ENCODE measurements at regions not wholly inside any gene's neighbourhood (a gene's known extent, or its start where the extent isn't known, plus 50 kb on each side); places are given as distances from the start of the nearest gene placed in this dataset.
A peak's percentile ranks its signal among the peaks of the same experiment; 100 is the strongest.
"Not testable (repeated sequence)": the region's sequence is repeated elsewhere in the genome, so short reads cannot be mapped to it uniquely, and the experiment has no call there.

GRCh38 chr12:46945591-46945990 lies 119.8 kb upstream of the SLC38A4 start:
- DNase-seq (ENCODE audit: low spot score) = no peak

DNA sequence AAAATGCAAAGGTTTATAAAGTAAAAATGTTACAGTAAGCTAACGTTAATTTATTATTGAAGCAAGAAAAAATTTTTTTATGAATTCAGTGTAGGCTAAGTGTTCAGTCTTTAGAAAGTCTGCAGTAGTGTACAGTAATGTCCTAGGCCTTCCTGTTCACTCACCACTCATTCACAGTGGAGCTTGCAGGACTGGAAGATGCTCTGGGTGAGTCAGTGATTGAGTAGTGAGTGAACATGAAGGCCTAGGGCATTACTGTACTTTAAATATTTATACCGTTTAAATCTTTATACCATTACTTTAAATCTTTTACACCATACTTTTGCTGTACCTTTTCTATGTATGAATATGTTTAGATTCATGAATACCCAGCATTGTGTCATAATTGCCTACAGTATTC lies 120.3 kb upstream of the SLC38A4 start:
- no peak for DNase-seq (ENCODE audit: low spot score)

GRCh38 chr12:46948936-46949545 lies 123.2 kb upstream of the SLC38A4 start:
- DNase-seq (ENCODE audit: low spot score) = peak; percentile 30

DNA sequence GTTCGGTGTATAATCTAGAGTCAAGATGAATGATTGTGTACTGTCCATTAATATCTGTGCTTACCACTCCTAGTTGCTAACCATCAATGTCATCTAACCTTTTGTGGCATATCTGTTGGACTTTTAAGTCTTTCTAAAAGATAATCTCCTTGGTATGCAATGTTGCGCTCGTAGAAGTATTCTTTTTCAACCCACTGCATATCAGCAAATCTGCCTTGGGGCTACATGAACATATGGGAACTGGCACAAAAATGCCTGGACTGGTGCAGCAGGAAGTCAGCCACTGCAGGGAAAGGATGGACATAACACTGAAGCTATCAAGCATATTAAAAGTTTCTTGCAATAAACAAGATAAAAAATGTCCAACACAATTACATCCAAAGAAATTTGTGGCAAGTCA lies 124.3 kb upstream of the SLC38A4 start:
- DNase-seq (ENCODE audit: low spot score) = no peak

DNA sequence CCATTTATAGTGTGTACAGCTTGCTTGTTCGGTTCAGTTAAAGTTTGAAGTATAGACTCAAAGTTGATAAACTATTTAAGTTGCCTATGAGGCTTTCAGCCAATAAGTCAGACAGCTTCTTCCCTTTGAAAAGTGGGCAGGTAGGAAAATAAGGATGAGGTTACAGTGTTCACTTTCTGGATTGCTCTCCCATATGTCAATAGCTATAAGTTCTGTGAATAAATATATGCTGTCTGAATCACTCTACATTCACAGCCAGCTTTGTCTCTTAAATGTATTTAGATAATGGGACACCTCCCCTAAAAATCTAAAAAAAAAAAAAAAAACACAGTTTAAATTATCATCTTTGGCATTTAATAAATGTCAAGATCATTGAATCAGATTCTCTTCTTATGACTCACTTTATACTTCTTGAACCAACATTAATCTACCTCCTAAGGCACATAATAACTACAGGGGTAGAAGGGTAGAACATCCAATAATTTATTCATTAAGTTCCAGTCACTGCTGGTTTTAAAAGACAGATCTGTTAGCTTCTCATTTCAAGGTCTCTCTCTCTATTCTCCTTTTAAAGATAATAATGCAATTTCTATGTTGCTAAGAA lies 126.4 kb upstream of the PCED1B start:
- DNase-seq (ENCODE audit: low spot score) = no peak

- peak; percentile 24 for DNase-seq (ENCODE audit: low spot score)
These were observed 122.9 kb upstream of the PCED1B start for GRCh38 chr12:46956451-46957035.

- DNase-seq (ENCODE audit: low spot score) = no peak
These were observed 121.4 kb upstream of the PCED1B start for GRCh38 chr12:46958053-46958452.

- no peak for DNase-seq (ENCODE audit: low spot score)
These were observed 120.7 kb upstream of the PCED1B start for GRCh38 chr12:46958599-46959290.

DNA sequence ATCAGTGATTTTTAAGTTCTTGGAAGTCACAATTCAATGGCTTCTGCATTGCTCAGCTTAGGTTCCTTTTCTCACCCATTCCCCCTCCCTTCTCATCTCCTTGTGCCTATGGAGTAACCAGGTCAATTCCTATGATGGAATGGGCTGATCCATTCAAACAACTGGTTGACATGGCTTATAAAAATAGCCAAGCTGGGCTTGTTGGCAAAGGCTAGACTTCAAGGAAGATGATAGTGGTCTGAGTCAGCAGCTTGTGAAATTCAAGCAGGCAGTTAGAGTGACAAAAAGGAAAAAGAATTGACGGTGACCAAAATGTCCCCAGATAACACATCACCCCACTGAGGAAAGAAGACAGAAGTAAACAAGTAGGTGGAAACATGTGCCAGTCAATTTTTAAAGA lies 119.9 kb upstream of the PCED1B start:
- no peak for DNase-seq (ENCODE audit: low spot score)

DNA sequence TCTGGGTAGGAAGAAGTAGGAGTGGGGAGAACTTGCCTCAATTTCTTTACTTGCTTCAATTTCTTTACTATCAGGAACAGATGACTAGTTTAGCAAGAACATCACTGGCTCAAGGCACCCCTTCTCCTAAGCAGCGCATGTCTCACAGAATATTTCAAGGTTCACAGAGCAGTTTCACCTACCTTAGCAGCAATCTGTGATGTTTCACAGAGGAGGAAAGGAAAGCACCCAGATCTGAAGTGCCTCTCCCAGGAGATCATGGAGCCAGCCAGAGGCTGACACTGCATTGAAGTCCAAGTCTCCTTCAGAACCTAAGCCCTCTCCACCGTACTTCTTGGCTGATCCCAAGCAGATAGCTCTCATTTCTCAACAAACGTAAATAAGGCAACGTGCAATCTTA lies 118.7 kb upstream of the PCED1B start:
- no peak for DNase-seq (ENCODE audit: low spot score)

- DNase-seq (ENCODE audit: low spot score) = no peak
These were observed 116.2 kb upstream of the PCED1B start for GRCh38 chr12:46963191-46963590.

- peak; percentile 48 for DNase-seq (ENCODE audit: low spot score)
These were observed 115.1 kb upstream of the PCED1B start for GRCh38 chr12:46963977-46964971.

GRCh38 chr12:46965137-46965536 lies 114.3 kb upstream of the PCED1B start:
- no peak for DNase-seq (ENCODE audit: low spot score)

- no peak for DNase-seq (ENCODE audit: low spot score)
These were observed 113.5 kb upstream of the PCED1B start for GRCh38 chr12:46965880-46966279.

- DNase-seq (ENCODE audit: low spot score) = no peak
These were observed 108.8 kb upstream of the PCED1B start for GRCh38 chr12:46970636-46971035.

- DNase-seq (ENCODE audit: low spot score) = not testable (repeated sequence)
These were observed 105.5 kb upstream of the PCED1B start for GRCh38 chr12:46973937-46974336.

DNA sequence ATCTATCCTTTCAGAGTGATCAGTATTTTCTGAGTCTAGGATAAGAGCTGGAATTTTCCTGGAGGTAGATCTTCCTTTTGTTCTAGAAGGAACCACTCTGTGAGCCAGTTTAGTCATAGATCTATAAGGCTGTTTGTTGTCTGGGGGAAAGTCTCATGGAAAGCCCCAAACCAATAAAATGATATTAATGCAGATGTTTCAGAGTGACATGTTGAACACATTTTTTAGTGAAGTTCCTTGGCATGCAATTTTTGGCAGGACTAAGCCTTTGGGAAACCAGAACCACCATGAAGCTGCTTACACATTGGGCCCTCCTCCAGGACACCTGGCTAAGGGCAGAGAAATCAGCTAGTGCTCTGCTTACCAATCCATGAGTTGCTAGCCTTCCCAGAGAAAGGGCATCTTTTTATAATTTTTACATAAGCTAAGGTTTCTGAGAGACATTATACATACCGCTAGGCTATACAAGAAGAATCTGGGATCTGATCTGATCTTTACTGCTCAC lies 101.5 kb upstream of the PCED1B start:
- no peak for DNase-seq (ENCODE audit: low spot score)

DNA sequence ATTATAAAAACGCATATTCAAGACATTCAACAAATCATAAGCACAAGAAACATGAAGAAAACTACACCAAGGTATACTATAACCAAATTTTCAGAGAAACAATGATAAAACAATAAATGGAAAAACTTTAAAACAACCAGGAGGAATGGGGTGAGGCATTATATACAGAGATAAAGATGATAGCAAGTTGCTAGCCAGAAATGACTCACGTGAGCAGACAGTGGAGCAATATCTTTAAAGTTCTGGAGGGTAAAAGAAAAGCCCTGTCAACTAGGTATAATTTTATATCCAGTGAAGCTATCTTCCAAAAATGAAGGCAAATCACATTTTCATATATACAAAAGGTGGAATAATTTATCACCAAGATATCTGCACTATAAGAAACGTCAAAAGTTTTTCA lies 97.8 kb upstream of the PCED1B start:
- no peak for DNase-seq (ENCODE audit: low spot score)

- DNase-seq (ENCODE audit: low spot score) = no peak
These were observed 96.6 kb upstream of the PCED1B start for GRCh38 chr12:46982629-46983392.

GRCh38 chr12:46983393-46983793 lies 96.0 kb upstream of the PCED1B start:
- no peak for DNase-seq (ENCODE audit: low spot score)

Measured in Ammon's horn (tissue), 1 donor.